Gastroesophageal sphincter (tissue), 4 donors: ENCODE measurements at regions not wholly inside any gene's neighbourhood (a gene's known extent, or its start where the extent isn't known, plus 50 kb on each side); places are given as distances from the start of the nearest gene placed in this dataset.

Source experiments
- ATAC-seq: fragments of 150-250 bp; one replicate; pipeline ENCODE4 v1.9.1; 2016; ENCODE audit warnings: mild to moderate bottlenecking, moderate library complexity
- H3K27ac ChIP-seq, 4 donors: fragments of 200-600 bp; sonication (generic) in 3 of 4; 1 replicate in 3 of 4; 2 replicates in 1 of 4; pipeline ENCODE4 v1.5.1; 2016 to 2019
- H3K27me3 ChIP-seq: fragments of 200-600 bp; sonication (generic); one replicate; pipeline ENCODE4 v1.5.1; 2019
- H3K36me3 ChIP-seq, 2 donors: fragments of 200-600 bp; sonication (generic); one replicate each; pipeline ENCODE4 v1.5.1; 2019; ENCODE audit warnings: control low read depth in 1 of 2
- H3K4me1 ChIP-seq, 3 donors: fragments of 200-600 bp; sonication (generic); 1 replicate in 2 of 3; 2 replicates in 1 of 3; pipeline ENCODE4 v1.5.1; 2016 to 2019; ENCODE audit warnings: control low read depth in 2 of 3
- H3K4me3 ChIP-seq, 2 donors: fragments of 200-600 bp; sonication (generic); one replicate each; pipeline ENCODE4 v1.5.1; 2019; ENCODE audit warnings: mild to moderate bottlenecking in 1 of 2, moderate library complexity in 1 of 2
- H3K9me3 ChIP-seq, 3 donors: fragments of 200-600 bp; sonication (generic); one replicate each; pipeline ENCODE4 v1.5.1; 2017 to 2019; ENCODE audit warnings: control low read depth in 2 of 3
- EP300 ChIP-seq: sonication (generic); formaldehyde crosslinking; IDR thresholded peaks from one replicate; pipeline ENCODE4 v1.6.1; 2017; ENCODE audit warnings: antibody characterized with exemption, mild to moderate bottlenecking
- POLR2A ChIP-seq, 2 donors: fragments of 450-650 bp; IDR thresholded peaks; one replicate each; pipeline ENCODE4 v1.6.1; 2017; ENCODE audit warnings: antibody characterized with exemption in 2 of 2, mild to moderate bottlenecking in 2 of 2, moderate library complexity in 1 of 2
- POLR2AphosphoS5 ChIP-seq: sonication (generic); formaldehyde crosslinking; IDR thresholded peaks from one replicate; pipeline ENCODE4 v1.6.1; 2017; ENCODE audit warnings: antibody characterized with exemption
- WGBS, 2 donors: methylation state at CpG; one replicate each; pipeline ENCODE4 v1.1.5; 2018; ENCODE audit warnings: low coverage in 1 of 2; 5-methylcytosine and 5-hydroxymethylcytosine counted together
- TF ChIP-seq, protein P1 (sequence below), 4 experiments: fragments of 200-600 bp in 2 of 4; fragments of 450-650 bp in 2 of 4; sonication (generic) in 1 of 4; IDR thresholded peaks; one replicate each; pipeline ENCODE4 v1.5.1; 2017 to 2019; ENCODE audit warnings: antibody characterized with exemption in 4 of 4, mild to moderate bottlenecking in 2 of 4, moderate library complexity in 2 of 4

DNA sequence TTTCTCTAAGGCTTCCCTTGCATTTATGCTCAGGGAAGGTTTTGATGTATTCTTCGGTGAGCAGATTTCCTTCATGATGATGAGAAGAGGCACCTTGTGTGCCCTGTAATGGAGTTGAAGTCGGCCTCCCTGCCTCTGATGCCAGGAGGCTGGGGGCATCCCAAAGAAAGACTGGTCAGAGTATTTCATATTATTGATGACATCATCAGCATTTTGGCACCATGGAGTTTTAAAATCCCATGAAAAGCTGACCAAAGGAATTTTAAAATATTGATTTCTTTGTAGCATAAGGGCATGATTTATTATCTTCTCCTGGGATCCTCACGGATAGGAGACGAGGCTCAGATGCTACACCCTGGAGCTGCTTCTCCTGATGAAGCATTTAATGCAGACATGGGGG is 231.2 kb upstream of the IRX1 start:
- no peak for ATAC-seq
- WGBS, 2 donors: 40 to 68% methylated on average over 1 to 3 of the region's 4 CpGs

DNA sequence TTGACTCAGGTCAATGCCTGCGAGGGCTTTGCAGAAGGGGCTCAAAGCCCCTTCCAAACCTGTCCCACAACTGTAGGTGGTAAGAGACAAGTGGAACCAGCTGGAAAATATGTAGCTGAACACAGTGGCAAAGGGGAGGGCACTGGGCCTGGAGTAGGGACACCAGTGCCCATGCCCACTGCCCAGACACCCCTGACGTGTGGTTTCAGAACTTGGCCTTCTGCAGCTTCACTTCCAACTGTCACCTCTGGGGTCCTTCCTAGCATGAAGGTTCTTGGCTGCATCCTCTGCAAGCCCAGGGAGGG is 233.1 kb upstream of the IRX1 start:
- ATAC-seq: no peak
- H3K36me3 ChIP-seq: no peaks in the 10 kb centered on the region
- TF ChIP-seq POLR2A (IDR thresholded peaks at IDR 0.05): no peak
- TF ChIP-seq EP300: no peak
- TF ChIP-seq POLR2AphosphoS5: no peak
- TF ChIP-seq, protein P1, sequence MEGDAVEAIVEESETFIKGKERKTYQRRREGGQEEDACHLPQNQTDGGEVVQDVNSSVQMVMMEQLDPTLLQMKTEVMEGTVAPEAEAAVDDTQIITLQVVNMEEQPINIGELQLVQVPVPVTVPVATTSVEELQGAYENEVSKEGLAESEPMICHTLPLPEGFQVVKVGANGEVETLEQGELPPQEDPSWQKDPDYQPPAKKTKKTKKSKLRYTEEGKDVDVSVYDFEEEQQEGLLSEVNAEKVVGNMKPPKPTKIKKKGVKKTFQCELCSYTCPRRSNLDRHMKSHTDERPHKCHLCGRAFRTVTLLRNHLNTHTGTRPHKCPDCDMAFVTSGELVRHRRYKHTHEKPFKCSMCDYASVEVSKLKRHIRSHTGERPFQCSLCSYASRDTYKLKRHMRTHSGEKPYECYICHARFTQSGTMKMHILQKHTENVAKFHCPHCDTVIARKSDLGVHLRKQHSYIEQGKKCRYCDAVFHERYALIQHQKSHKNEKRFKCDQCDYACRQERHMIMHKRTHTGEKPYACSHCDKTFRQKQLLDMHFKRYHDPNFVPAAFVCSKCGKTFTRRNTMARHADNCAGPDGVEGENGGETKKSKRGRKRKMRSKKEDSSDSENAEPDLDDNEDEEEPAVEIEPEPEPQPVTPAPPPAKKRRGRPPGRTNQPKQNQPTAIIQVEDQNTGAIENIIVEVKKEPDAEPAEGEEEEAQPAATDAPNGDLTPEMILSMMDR (IDR thresholded peaks at IDR 0.05): no peak
- H3K4me1 ChIP-seq: no peaks in the 10 kb centered on the region
- peaks cover 0 to 23% (median 0%) of the 10 kb centered on the region in 3 donors for H3K9me3 ChIP-seq
- peaks cover 19% of the 10 kb centered on the region for H3K27me3 ChIP-seq
- no peak overlapping the region for H3K4me3 ChIP-seq
- H3K27ac ChIP-seq: no peak overlapping the region
- 67% methylated on average over 1 of the region's 2 CpGs; no CpG with 5 or more reads in 1 of the 2 donors for WGBS, 2 donors

More for the DNA sequence above, 231.2 kb upstream of the IRX1 start:
- H3K27me3 ChIP-seq: peaks cover 19% of the 10 kb centered on the region
- H3K4me3 ChIP-seq: no peak overlapping the region
- no peaks in the 10 kb centered on the region for H3K4me1 ChIP-seq
- H3K27ac ChIP-seq: no peak overlapping the region
- TF ChIP-seq POLR2AphosphoS5 (no peak), POLR2A (IDR thresholded peaks at IDR 0.05) (no peak), EP300 (no peak)
- TF ChIP-seq, protein P1 (IDR thresholded peaks at IDR 0.05): no peak
- peaks cover 0 to 23% (median 0%) of the 10 kb centered on the region in 3 donors for H3K9me3 ChIP-seq
- H3K36me3 ChIP-seq: no peaks in the 10 kb centered on the region

- ATAC-seq: no peak
- no peak overlapping the region for H3K4me3 ChIP-seq
- 69 to 86% methylated on average over 4 to 6 of the region's 9 CpGs for WGBS, 2 donors
- peaks cover 0 to 23% (median 0%) of the 10 kb centered on the region in 3 donors for H3K9me3 ChIP-seq
- no peak overlapping the region for H3K27ac ChIP-seq
- TF ChIP-seq, protein P1 (IDR thresholded peaks at IDR 0.05): no peak
- TF ChIP-seq POLR2A (IDR thresholded peaks at IDR 0.05) (no peak), EP300 (no peak), POLR2AphosphoS5 (no peak)
- H3K4me1 ChIP-seq: no peaks in the 10 kb centered on the region
- peaks cover 19% of the 10 kb centered on the region for H3K27me3 ChIP-seq
- H3K36me3 ChIP-seq: no peaks in the 10 kb centered on the region
Observed at GRCh38 chr5:3361811-3362605, 233.6 kb upstream of the IRX1 start.

DNA sequence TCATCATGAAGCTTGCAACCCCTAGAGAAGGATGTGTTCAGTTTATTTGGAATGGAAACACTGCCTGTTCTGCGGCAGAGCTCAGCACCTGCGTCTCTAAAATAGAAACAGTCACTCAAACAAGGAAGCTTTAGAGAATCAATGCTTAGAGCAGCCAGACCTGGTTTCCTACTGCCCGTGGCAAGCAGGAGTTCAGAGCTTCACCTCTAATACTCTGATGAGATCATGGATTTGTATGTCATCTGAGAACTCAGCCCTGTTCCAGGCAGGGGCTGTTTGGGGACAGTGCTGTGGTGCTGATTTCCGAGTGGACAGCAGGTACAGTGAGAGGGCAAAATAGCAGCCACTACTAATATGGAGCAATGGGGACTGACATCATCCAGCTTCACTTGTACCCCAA is 236.0 kb upstream of the IRX1 start:
- Histone ChIP-seq H3K27ac (no peak overlapping the region), H3K36me3 (no peaks in the 10 kb centered on the region), H3K9me3 (peaks cover 0 to 23% (median 0%) of the 10 kb centered on the region in 3 donors), H3K27me3 (peaks cover 15% of the 10 kb centered on the region), H3K4me1 (no peaks in the 10 kb centered on the region), H3K4me3 (no peak overlapping the region)
- ATAC-seq: no peak
- WGBS, 2 donors: 33 to 42% methylated on average over 1 to 3 of the region's 4 CpGs
- TF ChIP-seq EP300: no peak
- TF ChIP-seq POLR2A (IDR thresholded peaks at IDR 0.05): no peak
- no peak for TF ChIP-seq POLR2AphosphoS5
- TF ChIP-seq, protein P1 (IDR thresholded peaks at IDR 0.05): no peak

DNA sequence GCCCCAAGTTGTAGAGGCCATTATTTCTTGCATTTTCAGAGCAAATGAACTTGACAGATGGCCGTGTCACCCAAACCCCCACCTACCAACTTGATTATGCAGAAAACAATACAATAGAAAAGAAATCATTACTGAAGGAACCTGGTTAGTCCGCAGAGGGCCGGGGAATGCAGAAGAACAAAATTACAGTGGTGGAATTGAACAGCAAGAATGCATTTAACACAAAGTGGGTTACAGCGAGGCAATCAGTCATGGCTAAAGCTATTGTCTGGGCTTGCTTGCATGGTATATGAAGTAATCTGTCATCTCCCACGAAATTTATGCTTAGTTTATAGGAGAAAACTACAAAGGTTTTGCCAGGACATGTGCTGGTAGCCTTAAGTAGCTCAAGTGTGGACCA is 238.3 kb upstream of the IRX1 start:
- WGBS, 2 donors: 69 to 73% methylated on average over 4 to 5 of the region's 5 CpGs
- Histone ChIP-seq H3K4me1 (no peaks in the 10 kb centered on the region), H3K27ac (no peak overlapping the region), H3K36me3 (no peaks in the 10 kb centered on the region), H3K27me3 (peaks cover 11% of the 10 kb centered on the region), H3K4me3 (no peak overlapping the region), H3K9me3 (peaks cover 0 to 23% (median 0%) of the 10 kb centered on the region in 3 donors)
- TF ChIP-seq EP300 (no peak), POLR2A (IDR thresholded peaks at IDR 0.05) (no peak), POLR2AphosphoS5 (no peak)
- TF ChIP-seq, protein P1 (IDR thresholded peaks at IDR 0.05): no peak
- ATAC-seq: no peak
